Activated naive CD8-positive, alpha-beta T cell (primary cell): ENCODE measurements at regions not wholly inside any gene's neighbourhood (a gene's known extent, or its start where the extent isn't known, plus 50 kb on each side); places are given as distances from the start of the nearest gene placed in this dataset.

Experiments
- H3K27ac Mint-ChIP-seq: one replicate; pipeline ENCODE4 v1.8.0; 2021; ENCODE audit warnings: mixed read lengths
- H3K27me3 Mint-ChIP-seq: one replicate; pipeline ENCODE4 v1.8.0; 2021; ENCODE audit warnings: mixed read lengths
- H3K36me3 Mint-ChIP-seq: one replicate; pipeline ENCODE4 v1.8.0; 2021; ENCODE audit warnings: mixed read lengths
- H3K4me1 Mint-ChIP-seq: one replicate; pipeline ENCODE4 v1.8.0; 2021; ENCODE audit warnings: low read depth, mixed read lengths
- H3K4me3 Mint-ChIP-seq: one replicate; pipeline ENCODE4 v1.8.0; 2021; ENCODE audit warnings: mild to moderate bottlenecking, mixed read lengths
- H3K9me3 Mint-ChIP-seq: one replicate; pipeline ENCODE4 v1.8.0; 2021; ENCODE audit warnings: low read depth, mixed read lengths

DNA sequence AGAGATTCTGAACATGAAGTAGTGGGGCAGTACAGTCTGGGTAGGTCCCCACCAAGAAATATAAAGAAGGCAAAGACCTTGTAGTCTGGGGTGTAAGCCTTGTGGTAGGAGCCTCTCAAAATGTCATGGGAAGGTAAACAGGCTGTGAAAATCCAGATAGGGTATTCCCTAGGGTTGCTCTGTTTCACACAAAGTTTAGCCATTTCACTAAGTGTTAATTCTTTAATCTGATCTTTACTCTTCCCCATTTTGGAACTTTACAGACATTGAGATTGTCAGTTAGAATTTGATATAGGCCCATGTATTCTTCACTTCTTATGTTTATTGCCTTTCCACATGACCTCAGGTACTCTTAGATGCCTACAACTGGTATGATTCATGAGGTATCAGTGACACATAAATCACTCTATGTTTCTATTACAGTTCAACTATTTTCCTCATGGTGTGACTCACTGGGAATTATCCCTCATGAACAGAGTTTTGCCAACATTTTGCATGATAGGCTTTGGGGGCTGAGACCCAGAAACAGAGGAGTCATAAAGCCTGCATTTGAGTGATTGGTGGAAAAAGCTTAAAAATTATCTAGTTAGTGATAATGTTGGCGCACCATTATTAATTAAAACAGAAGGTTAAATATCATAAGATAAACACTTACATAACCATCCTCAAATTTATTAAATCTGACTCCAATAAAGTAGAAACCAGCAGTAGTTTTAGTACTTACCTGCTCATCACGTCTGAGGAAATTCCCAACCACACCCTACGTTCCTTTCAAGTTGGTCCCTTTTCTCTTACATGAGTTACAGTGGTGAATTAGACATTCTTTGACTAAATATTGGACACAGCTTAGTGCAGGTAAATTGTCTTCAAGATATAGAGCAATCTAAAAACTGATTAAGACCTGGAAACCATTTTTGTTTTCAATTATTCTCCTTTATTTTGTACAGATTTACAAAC is 399.8 kb upstream of the MEF2C start:
- no peaks in the 10 kb centered on the region for H3K4me1 Mint-ChIP-seq
- H3K4me3 Mint-ChIP-seq: no peak overlapping the region
- no peaks in the 10 kb centered on the region for H3K27me3 Mint-ChIP-seq
- H3K36me3 Mint-ChIP-seq: no peaks in the 10 kb centered on the region
- no peak overlapping the region for H3K27ac Mint-ChIP-seq
- no peaks in the 10 kb centered on the region for H3K9me3 Mint-ChIP-seq

DNA sequence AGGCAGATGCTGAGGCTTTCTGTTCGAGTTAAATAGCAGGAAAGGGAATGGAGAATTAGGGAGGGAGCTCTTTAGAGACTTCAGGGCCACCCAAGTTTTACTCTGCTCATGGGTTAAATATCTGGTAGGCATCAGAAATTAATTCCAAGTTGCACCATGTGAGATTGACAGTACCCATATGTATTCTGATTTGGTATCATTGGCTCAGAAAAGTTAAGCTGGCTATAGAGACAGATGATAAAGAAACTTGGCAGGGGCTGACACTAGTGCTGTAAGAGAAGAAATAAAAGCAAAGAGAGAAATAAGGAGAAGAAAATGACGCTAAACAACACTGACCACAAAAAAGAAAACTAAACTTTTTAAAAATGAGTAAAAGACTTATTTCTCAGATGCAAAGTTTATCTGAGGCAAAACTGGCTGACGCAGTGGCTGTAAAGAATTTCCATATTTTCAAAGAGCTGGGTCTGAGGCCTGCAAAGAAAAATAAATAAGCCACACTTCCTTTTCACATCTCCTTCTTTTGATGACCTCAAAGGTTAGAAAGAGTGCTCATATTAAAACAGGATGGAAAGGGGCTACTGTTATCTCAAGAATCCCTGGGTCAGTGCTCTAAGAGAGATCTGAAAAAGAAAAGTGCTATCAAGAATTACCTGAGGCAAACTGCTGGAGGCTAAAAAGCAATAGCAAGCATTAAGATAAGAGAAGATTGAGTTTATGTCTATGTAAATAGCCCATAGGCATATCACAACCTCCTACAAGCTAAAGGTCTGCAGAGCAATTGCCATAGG is 399.0 kb upstream of the MEF2C start:
- H3K27me3 Mint-ChIP-seq: no peaks in the 10 kb centered on the region
- no peaks in the 10 kb centered on the region for H3K36me3 Mint-ChIP-seq
- no peak overlapping the region for H3K4me3 Mint-ChIP-seq
- no peaks in the 10 kb centered on the region for H3K4me1 Mint-ChIP-seq
- no peaks in the 10 kb centered on the region for H3K9me3 Mint-ChIP-seq
- H3K27ac Mint-ChIP-seq: no peak overlapping the region

DNA sequence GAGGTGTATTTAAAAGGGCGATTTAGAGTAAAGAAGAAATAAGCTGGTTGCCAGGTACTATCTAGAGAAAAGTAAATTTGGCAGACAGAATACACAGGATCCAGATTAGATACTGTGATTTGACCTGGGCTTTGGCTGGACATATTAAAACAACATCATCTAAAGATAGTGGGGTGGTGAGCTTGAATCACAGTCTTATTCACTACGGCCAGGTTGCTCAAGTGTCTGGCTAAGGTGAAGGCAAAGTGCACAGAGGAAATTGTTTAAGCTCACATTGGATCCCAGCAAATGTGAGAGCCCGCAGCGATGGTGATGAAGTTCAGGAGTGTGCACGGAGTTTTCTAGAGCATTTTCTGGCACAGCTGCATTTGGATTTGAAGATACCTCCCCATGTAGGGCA is 398.2 kb upstream of the MEF2C start:
- H3K4me1 Mint-ChIP-seq: no peaks in the 10 kb centered on the region
- no peaks in the 10 kb centered on the region for H3K36me3 Mint-ChIP-seq
- no peaks in the 10 kb centered on the region for H3K9me3 Mint-ChIP-seq
- no peaks in the 10 kb centered on the region for H3K27me3 Mint-ChIP-seq
- H3K4me3 Mint-ChIP-seq: no peak overlapping the region
- H3K27ac Mint-ChIP-seq: no peak overlapping the region

DNA sequence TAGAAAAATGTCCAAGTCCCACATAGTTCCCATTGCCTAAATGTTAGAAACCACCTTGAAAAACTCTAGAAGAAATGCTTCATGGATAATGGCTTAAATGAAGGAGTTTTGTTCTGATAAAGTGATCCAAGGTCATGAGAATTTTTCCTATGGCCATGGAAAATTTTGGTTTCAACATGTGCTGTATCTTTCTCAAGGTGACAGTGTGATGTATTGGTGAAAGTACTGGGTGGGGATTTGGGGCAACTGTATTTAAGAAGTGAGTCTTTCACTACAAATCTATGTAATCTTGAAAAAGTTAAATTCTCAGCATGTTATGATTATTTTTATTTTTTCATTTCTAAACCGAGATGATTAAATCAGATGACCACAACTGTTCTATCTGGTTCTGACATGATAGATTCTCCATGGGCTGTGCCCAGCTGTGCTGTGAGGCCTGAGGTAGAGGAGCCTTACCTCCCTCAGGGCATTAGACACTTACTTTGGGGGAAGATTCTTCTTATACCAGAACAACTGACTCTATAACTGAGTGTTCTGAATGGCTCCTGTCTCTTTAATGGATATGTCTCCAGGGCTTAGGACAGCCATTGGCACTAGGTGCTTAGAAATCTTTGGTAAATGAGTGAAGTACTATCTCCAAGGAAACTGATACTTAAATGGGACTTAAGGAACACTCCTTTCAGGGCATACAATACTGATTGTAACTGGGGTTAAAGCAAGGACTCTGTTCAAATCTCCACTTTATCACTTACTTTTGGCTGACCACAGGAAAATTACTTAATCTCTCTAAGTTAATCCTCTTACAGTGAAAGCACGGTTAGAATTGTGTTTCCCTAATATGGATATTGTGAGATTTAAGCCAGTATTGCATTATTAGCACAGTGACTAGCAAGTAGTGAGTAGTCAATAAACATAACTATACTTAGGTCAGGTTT is 397.4 kb upstream of the MEF2C start:
- no peaks in the 10 kb centered on the region for H3K36me3 Mint-ChIP-seq
- no peak overlapping the region for H3K4me3 Mint-ChIP-seq
- H3K27me3 Mint-ChIP-seq: no peaks in the 10 kb centered on the region
- H3K9me3 Mint-ChIP-seq: no peaks in the 10 kb centered on the region
- no peaks in the 10 kb centered on the region for H3K4me1 Mint-ChIP-seq
- no peak overlapping the region for H3K27ac Mint-ChIP-seq

DNA sequence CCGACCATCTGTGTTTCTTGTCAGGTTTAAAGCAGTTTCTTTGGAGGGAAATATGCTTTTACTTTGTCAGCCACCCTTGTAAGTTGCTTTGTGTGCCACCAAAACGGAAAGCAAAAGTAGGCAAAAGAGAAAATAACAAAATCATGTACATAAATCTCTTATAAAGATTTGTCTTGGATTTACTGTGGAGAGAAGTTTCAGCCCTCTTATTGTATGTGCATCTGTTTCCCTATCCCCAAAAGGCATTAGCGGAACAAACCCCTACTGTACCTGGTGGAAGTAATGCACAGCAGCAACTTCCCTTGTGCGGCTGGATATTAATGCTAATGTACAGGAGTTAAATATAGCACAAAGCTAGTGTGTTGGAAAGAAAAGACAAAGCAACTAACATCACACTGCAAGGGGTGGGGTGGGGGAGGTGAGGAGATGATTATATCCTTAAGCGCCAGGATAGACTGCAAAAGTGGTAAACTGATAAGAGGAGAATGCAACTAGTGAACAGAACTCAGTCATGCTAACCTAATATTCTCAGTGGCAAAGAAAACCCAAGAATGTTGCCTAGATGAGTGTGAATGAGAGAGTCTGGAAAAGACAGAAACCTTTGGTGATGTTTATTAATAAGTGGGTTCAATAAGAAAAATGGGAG is 396.5 kb upstream of the MEF2C start:
- no peaks in the 10 kb centered on the region for H3K27me3 Mint-ChIP-seq
- no peaks in the 10 kb centered on the region for H3K4me1 Mint-ChIP-seq
- H3K9me3 Mint-ChIP-seq: no peaks in the 10 kb centered on the region
- no peak overlapping the region for H3K4me3 Mint-ChIP-seq
- H3K27ac Mint-ChIP-seq: no peak overlapping the region
- H3K36me3 Mint-ChIP-seq: no peaks in the 10 kb centered on the region

DNA sequence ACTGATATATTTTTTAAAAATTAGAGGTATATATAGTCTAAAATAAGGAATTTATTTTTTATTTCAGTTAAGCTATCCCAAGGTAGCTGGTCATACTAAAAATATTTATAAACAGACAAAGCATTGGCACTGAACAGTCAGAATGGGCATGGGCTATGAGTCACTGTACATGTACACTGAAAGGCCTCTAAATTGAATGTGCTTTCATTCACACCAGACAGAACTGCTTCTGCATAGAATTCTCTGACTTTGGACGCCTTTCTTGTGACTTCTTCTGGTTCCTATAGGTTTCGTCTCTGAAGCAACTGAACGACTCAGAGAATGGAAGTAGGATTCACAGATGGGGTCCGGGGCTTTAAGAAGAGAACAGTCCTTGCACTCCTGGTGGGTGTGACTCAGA is 394.8 kb upstream of the MEF2C start:
- no peak overlapping the region for H3K4me3 Mint-ChIP-seq
- no peaks in the 10 kb centered on the region for H3K36me3 Mint-ChIP-seq
- H3K4me1 Mint-ChIP-seq: no peaks in the 10 kb centered on the region
- no peak overlapping the region for H3K27ac Mint-ChIP-seq
- no peaks in the 10 kb centered on the region for H3K9me3 Mint-ChIP-seq
- H3K27me3 Mint-ChIP-seq: no peaks in the 10 kb centered on the region

DNA sequence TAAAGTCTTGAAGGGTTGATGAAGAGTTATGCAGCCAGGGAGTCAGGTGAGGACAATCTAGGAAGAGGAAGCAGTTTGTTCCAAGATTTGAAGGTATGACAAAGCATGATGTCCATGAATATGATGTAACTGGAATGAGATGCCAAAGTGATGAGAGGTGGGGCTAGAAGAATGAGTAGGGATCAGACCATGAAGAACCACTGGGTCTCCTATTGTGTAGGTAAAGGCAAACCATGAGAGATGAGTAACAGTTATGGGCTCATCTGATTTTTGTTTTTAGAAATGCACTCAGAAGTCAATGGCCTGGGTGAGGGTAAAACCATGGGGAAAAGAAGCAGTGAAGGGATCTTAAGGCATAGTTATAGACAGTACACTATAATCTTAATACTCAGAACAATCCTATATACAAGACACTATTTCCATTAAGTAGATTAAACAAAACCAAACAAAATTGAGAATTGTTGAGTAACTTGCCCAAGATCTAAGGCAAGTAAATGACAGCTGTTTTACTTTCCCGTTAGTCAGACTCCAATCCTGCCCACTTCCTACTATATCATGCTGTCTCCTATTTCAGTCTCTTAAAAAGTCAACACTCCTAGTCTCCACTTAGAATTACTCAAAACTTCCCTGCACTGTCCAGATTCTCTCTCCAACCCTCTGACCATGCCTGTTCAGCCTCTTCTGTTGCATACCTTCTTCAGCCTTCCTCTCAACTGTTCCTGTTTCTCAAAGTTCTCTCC is 393.8 kb upstream of the MEF2C start:
- Mint-ChIP-seq H3K36me3 (no peaks in the 10 kb centered on the region), H3K4me3 (no peak overlapping the region), H3K4me1 (no peaks in the 10 kb centered on the region), H3K27me3 (no peaks in the 10 kb centered on the region), H3K9me3 (no peaks in the 10 kb centered on the region), H3K27ac (no peak overlapping the region)

DNA sequence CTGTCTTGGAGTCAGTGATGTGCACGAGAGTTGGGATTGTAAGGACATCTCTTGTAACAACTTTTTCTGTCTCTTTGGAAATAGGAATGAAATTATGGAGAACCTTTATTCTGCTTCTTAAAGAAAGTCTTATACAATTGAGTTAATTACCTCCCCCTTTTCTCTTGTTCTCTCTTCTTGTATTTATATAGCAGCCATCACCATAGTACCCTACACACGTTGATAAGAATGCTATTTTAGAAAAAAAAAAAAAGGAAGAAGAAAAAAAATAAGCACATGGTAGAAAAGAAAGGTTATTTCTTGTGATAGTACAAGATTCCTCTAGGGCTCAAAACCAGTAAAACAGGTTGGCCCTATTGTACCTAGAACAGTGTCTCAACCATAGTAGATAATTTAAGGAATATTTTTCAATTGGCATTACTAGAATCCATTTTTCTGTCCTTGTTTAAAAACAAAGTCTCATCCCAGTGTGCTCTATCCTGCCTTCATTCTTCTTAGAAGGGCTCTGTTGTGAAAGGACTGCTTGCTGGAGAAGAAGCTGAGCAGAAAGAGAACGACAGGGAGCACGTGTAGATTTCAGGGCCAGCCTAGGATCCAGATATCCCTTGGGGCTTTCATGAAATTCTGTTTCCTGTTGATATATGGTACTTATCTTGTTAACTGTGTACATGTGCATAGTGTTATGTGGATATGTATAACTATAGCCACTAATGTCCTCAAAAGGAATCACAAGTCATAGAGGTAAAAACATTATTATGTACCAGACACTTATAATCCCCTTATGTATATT is 392.3 kb upstream of the MEF2C start:
- Mint-ChIP-seq H3K27me3 (no peaks in the 10 kb centered on the region), H3K36me3 (no peaks in the 10 kb centered on the region), H3K4me1 (no peaks in the 10 kb centered on the region), H3K4me3 (no peak overlapping the region), H3K27ac (no peak overlapping the region), H3K9me3 (no peaks in the 10 kb centered on the region)

DNA sequence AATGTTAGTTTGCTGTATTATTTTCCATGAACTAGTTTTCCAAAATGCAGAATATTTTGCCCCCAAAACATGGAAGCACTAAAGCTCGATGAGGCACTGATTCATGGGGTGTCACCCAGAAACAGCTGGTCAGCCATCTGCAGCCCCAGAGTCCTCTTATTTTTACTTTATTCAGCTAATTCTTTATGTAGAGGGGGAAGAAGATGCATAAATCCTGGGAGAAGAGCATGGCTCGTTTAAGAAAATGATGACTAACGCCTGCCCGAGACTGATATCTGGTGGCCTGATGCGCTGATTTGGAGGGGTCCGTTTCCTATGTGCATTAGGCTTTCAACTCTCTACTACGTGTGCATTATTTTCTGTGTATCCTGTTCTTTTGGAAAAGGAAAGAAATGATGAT is 390.3 kb upstream of the MEF2C start:
- H3K4me3 Mint-ChIP-seq: no peak overlapping the region
- H3K4me1 Mint-ChIP-seq: no peaks in the 10 kb centered on the region
- H3K27ac Mint-ChIP-seq: no peak overlapping the region

DNA sequence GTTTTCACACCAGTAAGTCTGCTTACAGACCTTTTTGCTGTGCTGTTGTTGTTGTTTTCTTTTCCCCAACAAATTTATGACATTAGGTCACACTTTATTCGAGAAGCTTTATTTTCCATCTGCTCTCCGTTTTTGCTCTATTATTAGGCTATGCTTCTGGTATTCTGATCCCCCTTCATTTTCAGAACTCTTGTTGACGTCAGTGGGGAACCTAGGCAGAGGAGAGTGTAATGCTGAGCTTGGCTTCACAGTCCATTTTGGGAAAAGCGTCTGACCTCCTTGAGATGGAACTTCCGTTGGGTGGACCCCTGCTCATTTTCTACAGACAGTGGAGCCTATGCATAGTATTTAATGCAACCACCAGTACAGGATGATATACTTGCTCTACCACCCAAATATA is 387.9 kb upstream of the MEF2C start:
- Mint-ChIP-seq H3K27me3 (no peaks in the 10 kb centered on the region), H3K4me1 (no peaks in the 10 kb centered on the region), H3K4me3 (no peak overlapping the region), H3K36me3 (no peaks in the 10 kb centered on the region), H3K9me3 (no peaks in the 10 kb centered on the region), H3K27ac (no peak overlapping the region)

More for the DNA sequence above, 390.3 kb upstream of the MEF2C start:
- Mint-ChIP-seq H3K27me3 (no peaks in the 10 kb centered on the region), H3K9me3 (no peaks in the 10 kb centered on the region), H3K36me3 (no peaks in the 10 kb centered on the region)

DNA sequence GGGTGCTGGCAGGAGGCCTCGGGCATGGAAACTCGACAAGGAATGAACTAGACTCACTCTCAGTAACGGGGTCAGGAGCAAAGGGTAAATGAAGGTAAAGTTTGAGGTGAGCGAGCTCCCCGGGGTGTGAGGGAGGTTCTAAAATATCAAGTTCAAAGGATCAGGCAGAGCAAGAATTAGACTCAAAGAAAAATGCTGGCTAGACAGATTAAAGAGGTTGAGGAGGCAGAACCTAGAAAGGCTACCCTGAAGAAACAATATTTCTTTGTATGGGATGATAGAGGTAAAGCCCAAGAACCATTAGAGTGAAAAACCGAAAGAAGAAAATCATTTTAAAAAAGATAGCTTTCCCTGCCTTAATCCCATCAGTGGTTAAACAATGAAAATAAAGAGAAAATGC is 386.7 kb upstream of the MEF2C start:
- H3K9me3 Mint-ChIP-seq: no peaks in the 10 kb centered on the region
- H3K36me3 Mint-ChIP-seq: no peaks in the 10 kb centered on the region
- no peak overlapping the region for H3K4me3 Mint-ChIP-seq
- H3K4me1 Mint-ChIP-seq: no peaks in the 10 kb centered on the region
- H3K27ac Mint-ChIP-seq: no peak overlapping the region
- H3K27me3 Mint-ChIP-seq: no peaks in the 10 kb centered on the region

DNA sequence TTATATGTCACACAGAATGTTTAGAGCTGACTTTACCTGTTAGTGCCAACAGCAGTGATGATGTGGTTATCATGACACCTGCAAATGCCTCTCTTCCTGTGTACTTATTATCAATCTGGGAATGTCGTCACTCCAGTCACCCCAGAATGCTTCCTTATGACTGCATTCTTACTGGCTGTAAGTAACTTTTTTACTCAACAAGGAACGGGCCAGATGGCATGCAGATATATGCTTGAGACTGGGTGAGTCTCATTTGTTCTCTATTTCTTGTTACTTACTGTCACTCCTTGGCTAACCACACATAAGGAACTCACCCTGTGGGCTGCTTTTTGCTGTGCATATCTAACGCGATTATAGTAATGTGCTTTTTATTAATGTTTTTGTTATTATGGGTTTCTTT is 385.5 kb upstream of the MEF2C start:
- H3K36me3 Mint-ChIP-seq: no peaks in the 10 kb centered on the region
- no peak overlapping the region for H3K4me3 Mint-ChIP-seq
- no peaks in the 10 kb centered on the region for H3K9me3 Mint-ChIP-seq
- H3K27me3 Mint-ChIP-seq: no peaks in the 10 kb centered on the region
- no peak overlapping the region for H3K27ac Mint-ChIP-seq
- no peaks in the 10 kb centered on the region for H3K4me1 Mint-ChIP-seq

DNA sequence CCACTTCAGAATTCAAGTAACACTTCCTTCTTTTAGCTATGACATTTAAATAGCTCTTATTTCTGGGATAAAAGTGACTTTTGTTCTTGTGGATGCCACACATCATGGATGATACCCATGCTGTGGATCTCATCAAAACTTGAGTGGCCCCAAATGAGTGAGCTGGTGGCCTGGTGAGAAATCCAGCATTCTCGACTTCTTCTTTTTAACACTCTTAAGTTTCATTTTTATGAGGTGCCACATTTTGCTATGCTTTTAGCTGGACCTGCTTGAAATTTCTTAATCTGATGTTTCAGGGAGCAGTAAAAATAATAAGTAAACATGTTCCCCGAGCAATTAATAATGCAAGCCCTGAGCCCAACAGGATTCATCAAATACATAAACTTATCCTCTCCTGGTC is 384.8 kb upstream of the MEF2C start:
- H3K36me3 Mint-ChIP-seq: no peaks in the 10 kb centered on the region
- H3K4me1 Mint-ChIP-seq: no peaks in the 10 kb centered on the region
- no peak overlapping the region for H3K4me3 Mint-ChIP-seq
- no peaks in the 10 kb centered on the region for H3K27me3 Mint-ChIP-seq
- H3K9me3 Mint-ChIP-seq: no peaks in the 10 kb centered on the region
- H3K27ac Mint-ChIP-seq: no peak overlapping the region
